HUDEP-2 (cell line): ENCODE measurements at regions not wholly inside any gene's neighbourhood (a gene's known extent, or its start where the extent isn't known, plus 50 kb on each side); places are given as distances from the start of the nearest gene placed in this dataset.
"Not testable (repeated sequence)": the region's sequence is repeated elsewhere in the genome, so short reads cannot be mapped to it uniquely, and the experiment has no call there.

Experiments
- DNase-seq, 76 experiments: peaks; one replicate each; lab custom pipeline; 2025; ENCODE audit not compliant: unreplicated experiment in 76 of 76; lab: John Stamatoyannopoulos, UW

DNA sequence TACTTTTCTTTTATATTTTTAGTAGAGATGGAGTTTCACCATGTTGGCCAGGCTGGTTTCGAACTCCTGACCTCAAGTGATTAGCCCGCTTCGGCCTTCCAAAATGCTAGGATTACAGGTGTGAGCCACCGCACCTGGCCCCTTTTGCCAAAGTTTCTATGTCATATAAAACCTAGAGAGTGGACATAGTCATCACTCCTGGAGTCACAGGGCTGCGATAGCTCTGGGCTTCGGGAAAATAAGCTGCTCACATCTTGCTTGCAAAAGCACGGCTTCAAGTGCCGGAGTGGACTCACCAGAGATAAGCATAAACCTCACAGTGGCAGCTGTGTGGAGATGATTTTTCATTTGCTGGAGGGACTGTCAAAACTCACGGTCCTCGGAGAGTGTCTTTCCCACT lies 171.2 kb downstream of the TEX29 start:
- no peak for DNase-seq

DNA sequence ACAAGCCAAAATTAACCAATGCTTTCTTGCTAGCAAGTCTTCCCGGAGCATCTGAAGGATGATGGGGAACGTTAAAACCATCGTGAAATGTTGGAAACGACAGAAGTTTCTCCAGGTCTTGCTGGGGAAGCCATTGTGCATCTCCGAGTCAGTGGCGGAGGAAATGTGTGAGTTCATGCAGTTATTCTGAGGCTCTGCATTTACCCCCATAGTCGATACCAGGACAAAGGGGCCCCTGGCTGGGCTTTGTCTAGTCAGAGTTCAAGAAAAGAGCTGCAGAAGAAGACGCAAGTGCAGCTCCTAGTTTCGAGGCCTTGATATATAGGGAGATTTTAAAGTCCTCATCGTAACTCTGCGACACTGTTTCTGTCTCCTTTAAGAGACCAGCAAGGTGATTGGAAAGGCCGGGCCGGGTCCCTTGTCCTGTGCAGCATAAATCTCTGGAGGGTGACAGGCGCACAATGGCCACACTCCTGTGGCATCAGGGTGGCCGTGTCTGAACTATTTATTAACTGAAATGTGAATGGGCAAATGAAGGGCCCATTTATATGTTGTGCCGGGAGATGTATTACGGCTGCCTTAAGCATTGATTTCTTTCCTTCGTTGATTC lies 172.0 kb downstream of the TEX29 start:
- no peak for DNase-seq

DNA sequence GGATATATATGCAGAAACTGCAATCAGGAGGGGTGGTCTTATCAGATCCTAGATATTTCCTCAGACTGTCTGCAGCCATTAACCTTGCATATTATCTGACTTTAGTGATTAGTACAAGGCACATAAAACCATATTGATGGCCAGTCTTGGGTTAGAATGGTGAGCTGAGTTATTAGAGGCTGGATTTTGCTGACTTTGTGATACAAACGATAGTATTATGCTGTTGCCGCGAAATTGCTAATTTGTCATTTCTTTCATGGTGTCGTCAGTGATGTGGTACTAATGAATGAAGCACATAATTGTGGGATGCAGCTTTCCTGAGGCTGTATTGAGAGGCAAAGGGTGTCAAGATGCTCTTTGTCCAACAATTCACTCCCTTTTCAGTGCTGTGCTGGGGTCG lies 172.5 kb downstream of the TEX29 start:
- no peak for DNase-seq

DNA sequence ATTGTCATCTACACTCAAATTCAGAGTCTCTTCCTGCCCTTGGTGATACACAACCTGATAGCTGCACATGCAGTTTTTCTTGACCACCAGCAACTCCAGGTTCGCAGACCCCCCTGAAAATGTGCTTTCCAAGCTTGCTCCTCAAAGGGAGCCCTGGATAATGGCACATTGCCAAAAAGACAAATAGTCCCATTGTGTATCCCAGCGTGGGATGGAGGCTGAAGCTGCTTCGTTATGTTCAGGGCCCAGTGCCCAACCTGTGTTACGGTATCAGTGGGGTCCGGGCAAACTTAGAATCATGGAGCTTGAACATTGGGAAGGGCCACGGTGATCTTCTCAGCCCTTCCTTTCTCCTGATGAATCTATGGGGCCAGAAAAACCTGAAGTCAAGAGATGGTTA lies 173.0 kb downstream of the TEX29 start:
- no peak for DNase-seq

DNA sequence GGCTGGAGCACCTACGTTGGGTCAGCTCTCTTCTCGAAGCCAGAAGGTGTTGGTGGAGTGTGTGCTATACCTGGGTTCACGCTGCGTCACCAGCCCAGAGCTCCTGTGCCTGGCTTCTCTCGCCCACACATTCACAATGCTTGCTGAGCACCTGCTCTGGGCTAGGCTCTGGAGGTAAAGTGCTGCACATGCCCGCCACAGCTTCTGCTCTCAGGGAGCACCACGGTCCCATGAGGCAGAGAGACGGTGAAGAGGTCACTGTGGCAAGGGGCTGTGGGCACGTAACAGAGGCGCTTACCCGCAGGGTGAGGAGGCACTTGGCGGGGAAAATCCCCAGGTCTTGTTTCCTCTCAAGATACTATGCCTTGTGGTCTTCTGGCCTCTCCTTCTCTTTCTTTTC lies 174.2 kb downstream of the TEX29 start:
- DNase-seq, result no peak

DNA sequence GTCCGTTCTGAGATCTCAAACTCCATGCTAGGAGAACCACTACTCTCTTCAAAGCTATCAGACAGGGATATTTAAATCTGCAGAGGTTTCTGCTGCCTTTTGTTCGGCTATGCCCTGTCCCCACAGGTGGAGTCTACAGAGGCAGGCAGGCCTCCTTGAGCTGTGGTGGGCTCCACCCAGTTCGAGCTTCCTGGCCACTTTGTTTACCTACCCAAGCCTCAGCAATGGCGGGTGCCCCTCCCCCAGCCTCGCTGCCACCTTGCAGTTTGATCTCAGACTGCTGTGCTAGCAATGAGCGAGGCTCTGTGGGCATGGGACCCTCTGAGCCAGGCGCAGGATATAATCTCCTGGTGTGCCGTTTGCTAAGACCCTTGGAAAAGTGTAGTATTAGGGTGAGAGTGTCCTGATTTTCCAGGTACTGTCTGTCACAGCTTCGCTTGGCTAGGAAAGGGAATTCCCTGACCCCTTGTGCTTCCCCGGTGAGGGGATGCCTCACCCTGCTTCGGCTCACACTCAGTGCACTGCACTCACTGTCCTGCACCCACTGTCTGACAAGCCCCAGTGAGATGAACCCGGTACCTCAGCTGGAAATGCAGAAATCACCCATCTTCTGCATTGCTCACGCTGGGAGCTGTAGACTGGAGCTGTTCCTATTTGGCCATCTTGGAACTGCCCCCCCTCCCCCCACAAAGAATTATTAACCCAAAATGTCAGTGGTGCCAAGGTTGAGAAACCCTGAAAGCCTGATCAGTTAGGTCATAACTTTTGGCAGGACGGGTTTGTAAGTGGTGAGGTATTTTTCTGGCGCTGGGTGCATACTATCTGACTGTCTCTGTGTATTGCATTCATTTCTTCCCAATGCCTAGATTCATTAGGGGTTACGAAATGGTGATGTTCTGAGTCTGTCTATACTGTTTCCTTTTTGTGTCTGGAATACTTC lies 181.4 kb downstream of the TEX29 start:
- not testable (repeated sequence) for DNase-seq

DNA sequence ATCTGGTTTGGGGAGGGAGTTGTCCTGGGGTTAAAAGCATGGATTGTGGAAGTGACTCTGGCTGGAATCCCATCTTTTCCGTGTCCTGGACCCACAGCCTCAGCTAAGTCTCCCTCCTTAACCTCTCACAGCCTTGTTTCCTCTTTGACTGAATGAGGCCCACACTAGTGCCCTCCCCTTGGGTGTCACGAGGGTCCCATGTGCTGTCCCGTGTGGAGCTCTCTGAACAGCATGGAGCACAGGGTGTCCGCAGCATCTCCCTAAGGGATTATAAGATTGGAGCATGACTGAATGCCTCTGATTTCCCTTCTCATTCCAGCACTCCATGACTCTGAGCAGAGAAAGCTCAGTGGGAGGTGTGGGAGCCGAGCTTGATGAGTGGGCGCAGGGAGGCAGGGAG lies 182.5 kb downstream of the TEX29 start:
- DNase-seq, result no peak

DNA sequence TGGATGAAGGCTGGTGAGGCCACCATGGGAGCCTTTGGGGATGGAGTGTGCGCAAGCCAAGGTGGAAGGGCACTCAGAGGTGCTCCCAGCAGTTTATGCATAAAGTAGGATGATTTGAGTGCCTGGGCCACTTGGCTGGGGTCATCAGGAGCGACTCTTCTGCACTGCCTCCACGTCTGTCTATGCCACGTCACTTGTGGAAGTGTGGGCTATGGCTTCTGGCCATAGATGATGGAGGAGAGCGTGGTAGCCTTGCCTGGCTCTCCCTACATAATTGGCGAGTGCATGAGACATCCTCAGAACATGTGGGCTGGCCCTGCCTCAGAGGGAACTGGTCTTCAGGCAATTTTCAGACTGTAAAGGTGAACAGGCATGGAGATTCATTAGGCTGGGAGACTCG lies 182.9 kb downstream of the TEX29 start:
- DNase-seq, result no peak

DNA sequence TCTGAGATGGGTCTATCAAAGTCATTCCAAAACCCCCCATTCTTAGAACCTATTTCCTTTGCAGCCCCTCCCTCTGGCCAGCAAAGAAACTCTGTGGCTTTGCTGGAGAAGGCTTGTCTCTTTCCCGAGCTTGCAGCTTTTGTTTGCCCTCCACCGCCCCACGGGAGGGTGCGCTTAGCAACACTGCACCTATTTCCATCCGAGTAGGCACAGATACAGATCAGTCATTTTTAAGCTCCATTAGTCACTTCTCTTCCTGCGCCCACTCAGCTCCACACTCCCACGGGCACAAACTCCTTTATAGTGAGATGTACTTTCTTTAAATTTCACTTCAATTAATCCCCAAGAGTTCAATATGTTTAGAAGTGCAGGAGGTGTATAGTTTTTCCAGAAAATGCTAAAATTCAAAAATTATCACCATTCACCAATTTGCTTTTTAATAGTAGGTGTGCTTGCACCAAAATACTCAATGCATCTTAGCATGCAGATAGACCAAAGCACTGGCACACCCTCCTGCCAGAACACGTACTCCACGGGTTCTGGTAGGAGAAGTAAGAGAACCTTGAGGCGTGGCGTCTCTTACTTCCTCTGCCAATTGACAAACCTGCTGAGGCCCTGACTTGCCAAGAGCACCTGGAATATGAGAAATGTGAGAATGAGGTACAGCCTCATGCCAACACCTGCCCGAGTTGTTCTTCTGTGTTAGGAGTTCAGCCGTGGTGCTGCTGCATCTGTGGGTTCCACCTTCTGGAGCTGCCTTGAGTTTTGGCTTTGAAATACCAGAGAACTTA lies 183.7 kb downstream of the TEX29 start:
- no peak for DNase-seq

DNA sequence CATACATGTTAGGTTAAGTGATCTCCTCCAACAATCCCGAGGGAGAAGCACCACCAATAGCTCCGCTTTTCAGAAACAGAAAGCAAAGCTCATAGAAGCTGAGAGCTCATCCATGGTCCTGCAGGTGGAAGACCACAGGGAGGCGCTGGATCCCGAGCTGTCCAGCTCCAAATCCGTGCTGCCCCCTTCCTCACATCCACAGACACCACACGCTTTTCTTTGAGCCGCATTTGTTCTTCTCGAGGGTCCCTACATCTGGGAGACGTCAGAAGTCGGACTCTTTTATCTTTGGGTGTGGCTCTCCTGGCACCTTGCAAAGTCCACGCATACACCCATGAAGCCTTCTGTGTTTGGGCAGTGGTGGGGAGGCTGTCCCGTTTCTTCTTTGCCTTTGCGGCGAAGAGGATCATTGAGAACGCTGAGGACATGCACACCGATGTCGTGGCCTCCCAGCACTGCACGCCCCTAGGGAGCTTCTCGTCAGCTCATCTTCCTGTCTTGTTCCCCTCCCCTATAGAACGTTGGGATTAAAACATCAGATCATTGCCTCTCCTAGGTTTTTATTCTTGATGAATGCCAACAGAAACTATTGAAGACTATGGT lies 184.8 kb downstream of the TEX29 start:
- DNase-seq, result peak in 4 of 76 experiments; percentile 1 to 22 (median 6)

DNA sequence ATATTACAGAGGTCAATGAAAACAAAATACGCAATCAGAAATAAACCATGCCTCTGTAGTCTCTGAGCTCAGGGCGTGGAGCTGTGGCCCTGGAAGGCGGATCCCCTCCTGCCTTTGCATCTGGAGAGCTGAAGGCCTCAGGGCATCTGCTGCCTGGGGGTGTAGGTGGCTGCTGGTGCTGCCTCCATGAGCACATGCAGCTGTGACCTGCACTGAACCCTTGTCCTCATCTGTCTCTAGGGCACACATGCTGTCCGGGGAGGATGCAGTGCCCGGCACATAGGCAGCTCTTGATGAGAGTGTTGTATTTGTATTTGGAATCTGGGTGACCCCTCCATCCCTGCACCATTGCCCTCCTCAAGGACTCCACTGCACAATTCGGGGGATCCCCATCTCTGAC lies 185.7 kb downstream of the TEX29 start:
- DNase-seq, result no peak

DNA sequence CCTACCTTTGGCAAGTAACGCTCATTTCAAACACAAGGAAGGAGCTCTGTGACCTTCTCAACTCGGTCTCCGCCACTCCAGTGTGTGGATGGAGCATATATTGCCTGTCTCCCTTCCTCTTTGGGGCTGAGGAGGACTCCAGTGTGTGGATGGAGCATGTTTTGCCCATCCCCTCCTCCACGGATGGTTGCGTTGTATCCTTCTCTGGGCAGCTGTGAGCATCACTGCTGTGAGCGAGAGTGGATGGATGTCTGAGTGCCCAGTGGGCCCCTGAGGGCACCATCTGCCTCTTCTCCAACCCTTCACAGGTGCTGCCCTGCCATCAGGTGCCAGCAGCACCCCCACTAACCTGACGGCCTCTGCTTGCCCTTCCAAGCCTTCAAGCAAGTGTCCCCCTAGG lies 186.2 kb downstream of the TEX29 start:
- DNase-seq, result no peak

DNA sequence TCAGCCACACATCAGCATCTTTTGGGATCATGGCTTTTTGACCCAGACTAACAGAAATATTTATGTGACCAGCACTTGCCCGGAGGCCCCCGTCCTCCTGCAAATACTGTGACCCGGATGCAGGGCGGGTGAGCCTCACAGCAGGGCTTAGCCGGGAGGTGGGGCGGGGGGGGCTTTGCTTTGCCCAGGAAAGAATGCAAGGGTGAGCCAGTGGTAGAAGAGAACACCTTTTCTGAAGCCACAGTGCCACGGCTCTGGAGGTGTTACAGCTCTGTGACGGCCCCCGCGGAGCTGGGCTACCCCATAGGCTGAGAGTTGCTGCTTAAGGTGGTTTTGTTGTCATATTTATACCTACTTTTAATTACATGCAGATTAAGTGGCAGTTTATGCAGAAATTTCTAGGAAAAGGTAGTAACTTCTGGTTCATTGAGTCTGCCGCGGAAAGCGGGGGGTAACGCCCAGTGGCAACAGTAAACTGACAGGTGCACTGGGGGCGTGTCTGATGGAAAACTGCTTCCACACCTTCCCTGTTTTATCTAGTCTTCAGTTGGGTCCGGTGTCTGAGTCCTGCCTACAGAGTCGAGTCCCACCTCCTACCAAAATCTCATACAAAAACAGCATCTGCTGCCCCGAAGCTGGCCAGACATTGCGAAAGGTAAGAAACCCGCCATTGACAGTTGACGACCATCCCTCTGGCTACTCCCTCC lies 187.9 kb downstream of the TEX29 start:
- no peak for DNase-seq

DNA sequence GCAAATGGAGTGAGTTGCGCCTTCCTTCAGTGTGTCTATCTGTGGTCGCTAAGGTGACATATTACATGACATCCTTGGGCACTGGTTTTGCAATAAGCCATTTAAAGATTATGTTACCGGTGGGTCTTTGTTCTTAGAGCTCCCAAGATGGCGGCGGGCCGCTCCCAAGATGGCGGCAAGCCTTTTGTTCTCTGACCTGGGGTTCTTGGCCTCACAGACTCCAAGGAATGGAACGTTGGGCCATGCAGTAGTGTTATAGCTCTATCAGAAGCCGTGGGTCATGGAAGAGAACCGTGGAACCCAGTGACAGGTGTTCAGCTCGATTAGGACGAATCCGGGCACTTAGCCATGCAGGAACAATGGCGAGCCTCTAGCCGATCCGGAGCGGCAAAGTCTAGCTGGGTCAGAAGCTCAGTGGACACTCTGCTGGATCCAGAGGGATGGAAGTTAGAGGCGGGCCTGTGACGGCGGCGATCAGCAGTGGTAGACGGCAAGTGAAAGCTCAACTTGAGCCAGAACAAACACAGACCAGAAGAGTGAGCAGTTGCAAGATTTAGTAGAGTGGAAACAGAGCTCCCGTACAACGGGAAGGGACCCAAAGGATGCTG lies 188.6 kb downstream of the TEX29 start:
- DNase-seq, result no peak

DNA sequence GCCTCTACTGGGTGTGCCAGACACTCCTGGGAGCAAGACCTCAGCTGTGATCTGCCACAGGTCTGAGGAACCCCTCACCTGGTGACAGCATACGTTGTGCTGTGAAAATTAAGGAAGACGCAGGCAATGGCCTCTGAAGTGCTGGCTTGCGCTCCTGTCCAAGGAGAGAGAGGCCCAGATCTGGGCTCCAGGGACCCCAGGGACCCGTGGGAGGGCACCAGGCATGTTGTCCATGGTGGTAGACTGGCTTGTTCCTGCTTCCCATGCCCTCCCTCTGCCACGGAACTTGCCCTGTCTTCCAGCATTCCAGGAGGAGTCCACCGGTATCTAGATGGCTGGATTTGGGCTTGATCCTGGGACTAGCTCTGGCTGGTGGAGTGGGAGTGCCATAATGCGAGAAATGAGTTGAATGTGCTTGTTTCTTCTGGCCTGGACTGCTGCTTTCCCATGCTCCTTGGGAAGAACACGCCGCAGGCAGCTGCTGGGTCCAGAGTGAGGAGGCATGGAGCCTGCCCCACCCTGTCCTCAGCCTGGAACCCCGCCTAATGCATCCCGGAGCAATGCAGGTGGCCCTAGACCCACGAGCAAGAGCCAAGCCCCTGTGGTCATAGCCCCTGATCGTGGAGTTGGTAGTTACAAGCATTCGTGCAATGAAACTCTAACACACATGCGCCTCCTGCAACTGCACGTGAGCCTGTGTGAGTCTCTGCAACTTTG lies 190.2 kb downstream of the TEX29 start:
- no peak for DNase-seq

DNA sequence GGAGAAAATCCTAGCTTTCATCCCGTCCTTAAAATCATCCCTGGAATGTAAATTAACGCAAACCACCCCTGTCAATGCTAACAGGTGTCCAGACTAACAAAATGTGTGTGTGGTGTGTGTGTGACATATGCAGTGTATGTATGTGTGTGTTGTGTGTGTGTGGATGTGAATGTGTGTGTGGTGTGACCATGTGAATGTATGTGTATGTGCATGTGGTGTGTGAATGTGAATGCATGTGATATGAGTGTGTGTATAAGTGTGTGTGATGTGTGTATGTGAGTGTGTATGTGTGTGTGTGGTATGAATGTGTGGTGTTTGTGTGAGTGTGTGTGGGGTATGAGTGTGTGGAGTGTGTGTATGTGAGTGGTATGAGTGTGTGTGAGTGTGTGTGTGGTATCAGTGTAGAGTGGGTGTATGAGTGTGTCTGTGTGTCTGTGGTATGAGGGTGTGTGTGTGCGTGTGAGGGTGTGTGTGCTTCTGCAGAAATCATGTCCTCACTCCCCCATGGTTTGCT lies 190.8 kb downstream of the TEX29 start:
- DNase-seq, result no peak

DNA sequence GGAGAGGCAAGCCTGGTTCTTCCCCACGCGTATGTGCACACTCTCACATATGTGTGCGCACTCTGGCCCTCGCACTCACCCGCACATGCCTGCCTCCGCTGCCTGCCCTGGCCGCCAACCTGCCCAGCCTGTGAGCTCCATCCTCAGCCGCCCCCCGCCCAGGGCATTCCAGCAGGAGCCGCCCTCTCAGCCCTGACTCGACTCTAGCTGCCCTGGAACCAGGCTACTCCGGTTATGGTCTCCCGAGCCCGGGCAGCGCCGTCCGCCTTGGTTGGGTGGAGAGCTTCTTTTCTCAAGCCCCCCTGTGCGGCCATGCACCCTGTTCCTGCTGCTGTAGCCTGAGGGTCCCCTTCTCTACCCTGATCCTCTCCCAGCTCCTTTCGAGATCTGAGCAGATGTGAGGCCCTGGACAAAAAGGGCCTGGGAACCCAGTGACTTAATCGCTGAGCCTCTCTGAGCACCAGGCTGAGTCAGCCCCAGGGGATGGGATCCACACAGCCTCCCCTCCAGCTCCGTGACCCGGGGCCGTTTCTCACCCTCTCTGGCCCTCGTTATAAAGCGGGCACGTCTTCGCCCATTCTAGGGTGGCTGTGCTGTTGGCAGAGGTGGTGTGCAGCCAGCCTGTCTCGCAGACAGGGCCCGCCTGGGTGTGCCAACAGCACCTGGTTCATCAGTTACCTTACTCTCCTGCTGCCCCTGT lies 191.5 kb downstream of the TEX29 start:
- no peak for DNase-seq

DNA sequence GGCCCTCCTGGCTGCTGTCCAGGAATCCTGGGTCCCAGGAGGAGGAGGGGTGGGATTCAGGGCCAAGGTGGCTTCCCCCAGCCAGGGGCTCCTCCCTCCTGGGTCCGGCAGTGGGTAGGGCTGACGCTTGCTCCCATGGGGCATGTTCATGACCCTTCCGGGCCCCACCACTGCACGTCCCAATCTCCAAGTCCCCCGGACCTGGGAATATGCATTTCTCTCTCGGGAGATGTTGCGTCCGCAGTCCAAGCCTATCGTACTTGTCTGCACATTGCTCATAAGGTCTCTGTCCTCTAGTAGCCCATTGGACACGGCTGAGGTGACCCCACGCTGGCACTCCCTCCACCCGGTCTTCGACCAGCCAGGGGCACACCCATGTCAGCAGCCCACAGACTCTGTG lies 192.3 kb downstream of the TEX29 start:
- no peak for DNase-seq
